Dermis microvascular lymphatic vessel endothelial cell (primary cell): ENCODE measurements at regions not wholly inside any gene's neighbourhood (a gene's known extent, or its start where the extent isn't known, plus 50 kb on each side); places are given as distances from the start of the nearest gene placed in this dataset.
"Not testable (repeated sequence)": the region's sequence is repeated elsewhere in the genome, so short reads cannot be mapped to it uniquely, and the experiment has no call there.

Source experiments
- DNase-seq, 2 donors: peaks; one replicate each; pipeline versions ENCODE4 v3.0.0 to v3.0.0-alpha.2; 2010; ENCODE audit warnings: low read depth in 2 of 2

DNA sequence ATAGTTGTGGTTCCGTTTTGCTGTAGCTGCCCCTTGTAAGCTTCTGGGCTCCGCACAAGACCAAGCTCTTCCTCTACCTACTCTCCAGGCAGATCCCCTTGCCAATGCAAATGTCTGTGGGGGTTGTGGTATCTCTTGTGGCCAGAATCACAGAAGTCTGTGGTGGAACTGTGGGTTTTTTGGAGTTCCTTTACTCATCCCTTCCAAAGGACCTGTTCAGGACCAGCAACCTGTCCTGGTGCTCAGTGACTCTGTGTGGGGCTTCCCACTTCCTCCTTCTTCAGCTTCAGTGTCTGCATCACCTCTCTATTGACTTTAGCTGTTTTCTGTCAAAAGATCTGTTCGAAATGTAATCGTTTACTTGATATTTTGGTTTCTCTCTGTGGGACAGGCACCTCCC, 441.3 kb upstream of the ADAMTSL1 start:
- no peak for DNase-seq

GRCh38 chr9:18036422-18037187, 437.3 kb upstream of the ADAMTSL1 start:
- DNase-seq: no peak

GRCh38 chr9:18037981-18038380, 436.0 kb upstream of the ADAMTSL1 start:
- DNase-seq: no peak

DNA sequence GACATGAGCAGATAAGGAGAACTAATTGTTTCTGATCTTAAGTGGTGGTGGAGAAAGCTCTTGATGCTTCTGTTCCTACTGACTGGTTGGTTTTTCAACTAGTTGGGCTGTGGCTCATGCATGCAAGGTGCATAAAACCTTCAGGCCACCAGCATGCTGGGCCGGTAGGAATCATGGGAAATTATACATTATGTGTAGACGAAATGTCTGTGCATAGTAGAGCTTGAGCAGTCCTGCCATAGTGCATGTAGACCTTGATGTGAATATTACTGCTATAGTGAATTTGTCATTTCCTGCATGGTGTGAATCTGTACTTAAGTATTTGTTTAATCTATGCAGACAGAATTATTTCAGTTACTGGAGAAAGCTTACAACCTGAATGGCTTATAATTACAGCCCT, 433.6 kb upstream of the ADAMTSL1 start:
- no peak for DNase-seq

DNA sequence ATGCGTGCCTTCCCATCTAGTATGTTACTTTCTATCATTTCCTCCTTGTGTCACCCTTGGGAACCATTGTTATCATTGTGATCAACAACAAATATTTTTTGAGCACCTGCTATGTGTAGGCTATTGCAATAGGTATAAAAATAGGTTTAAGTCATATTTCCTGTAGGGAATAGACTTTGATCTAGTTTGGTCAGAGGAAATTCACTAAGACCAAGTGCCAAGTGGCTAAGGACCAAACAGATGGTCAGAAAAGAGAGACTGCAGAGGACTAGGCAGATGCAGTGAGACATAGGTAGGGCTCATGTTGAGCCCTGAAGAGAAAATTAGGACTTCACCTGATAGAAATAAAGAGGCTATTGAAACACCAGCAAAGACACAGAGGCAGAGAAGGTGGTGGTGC, 430.0 kb upstream of the ADAMTSL1 start:
- DNase-seq: no peak

DNA sequence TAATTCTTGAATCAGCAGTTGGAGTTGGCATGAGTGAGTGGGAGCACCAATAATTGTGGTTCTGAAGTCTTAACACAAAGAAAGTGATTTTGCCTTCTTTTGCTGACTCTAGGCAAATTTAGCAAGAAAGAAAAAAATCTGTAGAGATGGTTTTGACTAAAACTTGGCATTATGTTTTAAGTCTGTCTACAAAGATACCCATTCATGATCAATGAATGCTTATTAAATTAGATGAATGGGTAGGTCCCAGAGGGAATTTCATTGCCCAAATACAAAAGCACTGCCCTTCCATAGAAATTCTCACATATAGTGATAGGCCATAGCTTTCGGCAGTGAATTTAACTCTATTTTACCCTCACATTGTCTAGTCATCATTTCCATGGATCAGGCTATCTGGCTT, 428.6 kb upstream of the ADAMTSL1 start:
- DNase-seq: no peak

DNA sequence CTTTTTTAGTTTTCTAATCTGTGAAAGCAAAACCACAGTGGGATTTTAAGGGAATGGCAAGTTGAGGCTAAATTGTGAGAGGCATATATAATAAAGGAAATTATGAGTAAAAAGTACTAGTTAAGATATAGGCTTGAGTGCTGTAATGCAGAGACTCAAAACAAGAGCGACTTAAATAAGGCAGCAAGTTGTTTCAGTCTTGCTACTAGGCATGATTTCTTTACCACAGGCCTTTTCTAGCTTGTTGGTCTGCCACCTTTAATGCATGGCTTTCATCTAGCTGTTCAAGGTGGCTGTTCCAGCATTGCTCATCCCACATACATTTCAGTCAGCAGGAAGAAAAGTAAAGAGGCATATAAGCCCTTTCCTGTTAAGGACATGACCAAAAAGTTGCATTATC, 427.9 kb upstream of the ADAMTSL1 start:
- DNase-seq: no peak

GRCh38 chr9:18051638-18052037, 422.3 kb upstream of the ADAMTSL1 start:
- DNase-seq: no peak

- no peak for DNase-seq
Observed at GRCh38 chr9:18052060-18052459, 421.9 kb upstream of the ADAMTSL1 start.

DNA sequence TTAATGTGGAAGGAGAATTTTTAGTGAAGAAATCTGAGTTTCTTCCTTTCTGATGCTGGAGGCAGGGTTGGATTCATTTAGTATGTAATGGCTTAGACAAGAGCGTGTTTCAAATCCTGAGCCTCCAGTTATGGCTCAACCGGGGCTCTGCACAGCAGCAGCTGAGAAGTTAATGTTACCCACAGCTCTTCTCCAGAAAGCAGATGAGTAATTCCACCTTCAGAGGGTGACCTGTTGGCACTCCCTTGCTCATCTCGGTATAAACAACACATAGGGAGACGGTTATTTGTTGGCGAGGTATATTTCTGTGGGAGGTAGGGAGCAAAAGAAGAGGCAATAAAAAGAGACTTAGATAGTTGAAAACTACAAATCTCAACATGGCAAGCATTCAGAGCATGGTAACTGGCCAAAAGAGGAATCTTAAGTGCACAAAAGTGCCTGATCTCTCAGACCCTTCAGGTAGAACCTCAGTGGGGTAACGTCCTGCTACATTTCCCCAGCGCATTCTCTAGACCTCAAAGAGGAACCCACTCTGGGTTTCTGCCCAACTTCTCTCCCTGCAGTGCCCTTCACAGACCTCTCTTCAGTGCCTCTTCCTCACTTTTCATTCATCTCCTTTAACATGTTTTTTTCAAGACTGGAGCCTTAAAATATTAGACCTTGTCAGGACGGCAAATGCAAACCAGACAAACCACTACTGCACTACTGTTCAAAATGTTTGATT, 417.5 kb upstream of the ADAMTSL1 start:
- DNase-seq: no peak

- DNase-seq: no peak
Observed at GRCh38 chr9:18056993-18057369, 417.0 kb upstream of the ADAMTSL1 start.

GRCh38 chr9:18058564-18059442, 415.1 kb upstream of the ADAMTSL1 start:
- DNase-seq: no peak

- no peak for DNase-seq
Observed at GRCh38 chr9:18059447-18059846, 414.5 kb upstream of the ADAMTSL1 start.

- DNase-seq: no peak
Observed at GRCh38 chr9:18060269-18060934, 413.6 kb upstream of the ADAMTSL1 start.

DNA sequence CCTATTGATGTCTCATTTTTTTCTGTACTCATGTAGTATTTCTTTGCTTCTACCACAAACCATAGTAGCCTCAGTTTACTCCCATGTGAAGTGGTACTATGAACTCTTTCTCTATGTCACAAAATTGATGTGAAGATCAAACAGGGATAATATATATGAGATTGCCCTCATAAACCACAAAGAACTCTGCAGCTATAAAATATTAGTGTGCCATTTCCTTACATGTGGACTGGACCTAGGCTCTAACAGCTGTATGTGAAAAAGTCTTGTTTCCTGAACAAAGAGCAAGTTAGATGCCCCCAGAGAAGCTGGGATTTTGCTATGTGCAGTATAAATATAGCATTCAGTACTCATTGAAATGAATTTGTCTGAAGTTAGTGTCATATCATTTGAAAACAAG, 412.6 kb upstream of the ADAMTSL1 start:
- DNase-seq: no peak

DNA sequence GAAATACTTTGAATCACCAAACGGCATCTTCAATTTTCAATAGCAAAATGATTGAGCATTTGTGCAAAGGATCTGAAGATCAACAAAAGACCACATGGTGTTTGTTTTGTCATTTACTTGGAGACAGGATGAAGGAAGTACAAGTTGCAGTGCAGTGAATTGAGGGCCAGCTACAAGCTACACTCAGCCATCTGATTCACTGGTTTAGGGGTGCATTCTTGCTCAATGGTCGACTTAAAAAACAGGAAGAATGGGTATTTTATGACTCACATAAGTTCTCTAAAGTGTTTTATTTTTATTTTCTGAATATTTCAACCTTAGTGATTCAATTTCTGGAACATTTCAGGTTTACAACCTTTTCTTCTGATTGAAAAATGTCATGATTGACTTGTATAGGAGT, 412.1 kb upstream of the ADAMTSL1 start:
- DNase-seq: no peak

GRCh38 chr9:18063856-18064390, 410.0 kb upstream of the ADAMTSL1 start:
- DNase-seq: no peak

DNA sequence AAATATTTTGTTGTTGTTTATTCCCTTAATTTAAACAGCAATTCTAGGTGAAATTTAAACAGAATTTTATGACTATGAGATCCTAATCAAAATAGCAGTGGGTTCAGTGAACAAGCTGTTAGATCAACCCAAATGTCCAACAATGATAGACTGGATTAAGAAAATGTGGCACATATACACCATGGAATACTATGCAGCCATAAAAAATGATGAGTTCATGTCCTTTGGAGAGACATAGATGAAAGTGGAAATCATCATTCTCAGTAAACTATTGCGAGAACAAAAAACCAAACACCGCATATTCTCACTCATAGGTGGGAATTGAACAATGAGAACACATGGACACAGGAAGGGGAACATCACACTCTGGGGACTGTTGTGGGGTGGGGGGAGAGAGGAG, 407.3 kb upstream of the ADAMTSL1 start:
- not testable (repeated sequence) for DNase-seq

DNA sequence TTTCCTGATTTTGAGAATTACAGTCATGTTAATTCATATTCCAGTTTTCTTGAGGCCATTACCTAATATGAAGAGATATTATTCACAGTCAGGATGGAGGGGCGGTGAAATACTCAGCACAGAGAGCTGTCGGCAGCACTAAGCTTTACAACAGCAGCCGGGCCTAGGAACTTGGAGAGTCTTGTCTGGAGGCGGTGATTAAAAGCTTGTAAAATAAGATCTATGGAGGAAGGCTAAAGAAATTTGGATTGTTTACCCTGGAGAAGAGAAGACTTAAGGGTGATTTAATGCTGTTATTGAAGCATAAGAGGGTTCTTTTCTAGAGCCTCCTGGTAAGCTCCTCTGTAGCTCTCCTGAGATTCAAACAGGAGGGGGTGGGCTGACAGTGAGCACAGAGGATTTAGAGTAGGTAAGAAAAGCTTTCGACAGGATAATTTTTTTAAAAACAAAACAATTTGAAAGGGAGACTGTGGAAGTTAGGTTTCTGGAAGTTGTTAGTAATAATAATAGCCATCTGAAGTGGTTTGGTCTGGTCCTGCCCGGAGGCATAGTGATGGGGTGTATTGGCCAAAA, 406.3 kb upstream of the ADAMTSL1 start:
- DNase-seq: no peak

DNA sequence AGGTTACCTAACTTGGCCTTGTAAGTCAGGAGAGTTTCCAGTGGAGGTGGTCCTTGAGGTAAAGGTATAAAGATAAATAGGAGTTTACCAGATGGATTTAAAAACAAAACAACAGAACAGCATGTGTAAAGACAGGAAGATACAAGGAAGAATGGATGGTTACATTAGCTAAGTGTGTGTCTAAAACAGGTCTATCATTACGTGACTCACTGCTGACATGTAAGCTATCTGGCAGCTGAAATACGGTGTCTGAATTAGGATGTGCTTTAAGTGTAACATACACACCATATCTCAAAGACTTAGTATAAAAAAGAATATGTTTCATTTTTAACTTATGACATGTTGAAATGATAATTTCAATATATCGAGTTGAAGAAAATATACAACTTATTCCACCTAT, 405.1 kb upstream of the ADAMTSL1 start:
- no peak for DNase-seq

GRCh38 chr9:18071651-18072060, 402.3 kb upstream of the ADAMTSL1 start:
- DNase-seq: no peak
